Smooth muscle cell (in vitro differentiated cells): ENCODE measurements at regions not wholly inside any gene's neighbourhood (a gene's known extent, or its start where the extent isn't known, plus 50 kb on each side); places are given as distances from the start of the nearest gene placed in this dataset.

Experiments
- DNase-seq: peaks from one replicate; lab custom pipeline; 2025; ENCODE audit not compliant: unreplicated experiment; lab: John Stamatoyannopoulos, UW
- H2AFZ ChIP-seq: fragments of 200-600 bp; sonication (generic); 2 replicates; pipeline ENCODE4 v1.6.0; 2016; ENCODE audit warnings: antibody characterized with exemption, low read depth, mild to moderate bottlenecking
- H3F3A ChIP-seq: fragments of 200-600 bp; sonication (generic); 2 replicates; pipeline ENCODE4 v1.6.0; 2017; ENCODE audit warnings: antibody characterized with exemption, low read depth
- H3K27ac ChIP-seq: fragments of 200-600 bp; sonication (generic); 2 replicates; pipeline ENCODE4 v1.5.1; 2016; ENCODE audit warnings: low read depth, mild to moderate bottlenecking
- H3K27me3 ChIP-seq: fragments of 200-600 bp; sonication (generic); 2 replicates; pipeline ENCODE4 v1.6.1; 2016; ENCODE audit warnings: low read depth, mild to moderate bottlenecking
- H3K36me3 ChIP-seq: fragments of 200-600 bp; sonication (generic); 2 replicates; pipeline ENCODE4 v1.5.1; 2016; ENCODE audit warnings: low read depth
- H3K4me1 ChIP-seq: fragments of 200-600 bp; sonication (generic); 2 replicates; pipeline ENCODE4 v1.5.1; 2016; ENCODE audit warnings: low read depth
- H3K4me2 ChIP-seq: fragments of 200-600 bp; sonication (generic); 2 replicates; pipeline ENCODE4 v1.6.0; 2016; ENCODE audit warnings: mild to moderate bottlenecking
- H3K4me3 ChIP-seq: fragments of 200-600 bp; sonication (generic); 2 replicates; pipeline ENCODE4 v1.5.1; 2016; ENCODE audit warnings: mild to moderate bottlenecking
- H3K79me2 ChIP-seq: fragments of 200-600 bp; sonication (generic); 2 replicates; pipeline ENCODE4 v1.6.0; 2016; ENCODE audit warnings: low read depth, mild to moderate bottlenecking
- H3K9ac ChIP-seq: fragments of 200-600 bp; sonication (generic); 2 replicates; pipeline ENCODE4 v1.6.0; 2016; ENCODE audit warnings: low read depth
- H3K9me3 ChIP-seq: fragments of 200-600 bp; sonication (generic); replicated peaks from 2 replicates; pipeline ENCODE4 v1.5.1; 2016; ENCODE audit warnings: low read depth
- H4K20me1 ChIP-seq: fragments of 200-600 bp; sonication (generic); 2 replicates; pipeline ENCODE4 v1.6.0; 2016; ENCODE audit warnings: low read depth
- WGBS: methylation state at CpG from one replicate; pipeline ENCODE4 v1.1.7; 2016; ENCODE audit warnings: low lambda C conversion rate; 5-methylcytosine and 5-hydroxymethylcytosine counted together
- TF ChIP-seq, protein P1 (sequence below): fragments of 200-600 bp; sonication (generic); IDR thresholded peaks from 2 replicates; pipeline ENCODE4 v1.5.1; 2017; ENCODE audit warnings: borderline replicate concordance, mild to moderate bottlenecking, antibody characterized with exemption; ENCODE audit not compliant: insufficient read depth, poor library complexity, severe bottlenecking

DNA sequence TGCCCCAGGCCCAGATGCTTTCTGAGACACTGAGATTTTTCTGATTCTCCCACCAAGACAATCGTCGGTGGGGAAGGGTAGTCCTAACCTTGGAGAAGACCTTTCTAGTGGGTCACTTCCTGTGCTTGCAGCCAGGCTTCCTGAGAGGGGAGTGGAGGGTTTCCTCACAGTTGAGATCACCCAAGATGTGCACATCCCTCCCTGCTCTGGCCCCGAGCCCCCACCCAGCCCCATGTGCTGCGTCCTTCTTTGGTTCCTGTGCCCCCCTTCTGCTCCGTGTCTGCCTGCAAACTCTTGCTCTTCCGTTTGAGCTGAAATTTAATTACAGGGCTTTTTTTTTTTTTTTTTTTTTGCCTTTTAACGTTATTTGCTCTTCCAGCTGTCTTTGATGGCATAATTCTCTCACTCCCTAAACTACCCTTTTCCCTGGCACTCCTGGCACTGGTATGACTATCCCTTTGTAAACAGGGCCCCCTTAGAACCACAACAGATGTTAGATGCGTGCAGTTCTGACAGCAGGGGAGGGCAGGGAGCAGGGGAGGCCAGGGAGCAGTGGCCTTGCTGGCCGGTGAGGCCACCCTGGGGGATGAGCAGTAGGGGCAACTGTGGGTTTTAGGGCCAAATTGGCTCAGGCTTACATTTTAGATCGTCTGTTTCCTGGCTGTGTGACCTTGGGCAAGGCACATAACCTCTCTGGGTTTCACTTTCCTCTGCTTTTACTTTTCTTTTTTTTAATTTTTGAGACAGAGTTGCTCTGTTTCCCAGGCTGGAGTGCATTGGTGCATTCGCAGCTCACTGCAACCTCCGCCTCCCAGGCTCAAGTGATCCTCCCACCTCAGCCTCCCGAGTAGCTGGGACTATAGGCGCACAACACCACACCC, 144.5 kb downstream of the PHETA1 start:
- H3K4me3 ChIP-seq = no peak overlapping the region
- no peaks in the 10 kb centered on the region for H3K36me3 ChIP-seq
- no peak overlapping the region for H3K9ac ChIP-seq
- H3F3A ChIP-seq = no peaks in the 10 kb centered on the region
- no peaks in the 10 kb centered on the region for H3K4me1 ChIP-seq
- H4K20me1 ChIP-seq = no peaks in the 10 kb centered on the region
- no peak overlapping the region for H3K4me2 ChIP-seq
- WGBS = 85% methylated on average over 13 of the region's 14 CpGs
- no peak overlapping the region for H3K27ac ChIP-seq
- H3K9me3 ChIP-seq = no peaks in the 10 kb centered on the region
- H3K27me3 ChIP-seq = no peaks in the 10 kb centered on the region
- no peaks in the 10 kb centered on the region for H3K79me2 ChIP-seq
- no peak overlapping the region for H2AFZ ChIP-seq
- no peak for DNase-seq
- TF ChIP-seq, protein P1, sequence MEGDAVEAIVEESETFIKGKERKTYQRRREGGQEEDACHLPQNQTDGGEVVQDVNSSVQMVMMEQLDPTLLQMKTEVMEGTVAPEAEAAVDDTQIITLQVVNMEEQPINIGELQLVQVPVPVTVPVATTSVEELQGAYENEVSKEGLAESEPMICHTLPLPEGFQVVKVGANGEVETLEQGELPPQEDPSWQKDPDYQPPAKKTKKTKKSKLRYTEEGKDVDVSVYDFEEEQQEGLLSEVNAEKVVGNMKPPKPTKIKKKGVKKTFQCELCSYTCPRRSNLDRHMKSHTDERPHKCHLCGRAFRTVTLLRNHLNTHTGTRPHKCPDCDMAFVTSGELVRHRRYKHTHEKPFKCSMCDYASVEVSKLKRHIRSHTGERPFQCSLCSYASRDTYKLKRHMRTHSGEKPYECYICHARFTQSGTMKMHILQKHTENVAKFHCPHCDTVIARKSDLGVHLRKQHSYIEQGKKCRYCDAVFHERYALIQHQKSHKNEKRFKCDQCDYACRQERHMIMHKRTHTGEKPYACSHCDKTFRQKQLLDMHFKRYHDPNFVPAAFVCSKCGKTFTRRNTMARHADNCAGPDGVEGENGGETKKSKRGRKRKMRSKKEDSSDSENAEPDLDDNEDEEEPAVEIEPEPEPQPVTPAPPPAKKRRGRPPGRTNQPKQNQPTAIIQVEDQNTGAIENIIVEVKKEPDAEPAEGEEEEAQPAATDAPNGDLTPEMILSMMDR = no peak

DNA sequence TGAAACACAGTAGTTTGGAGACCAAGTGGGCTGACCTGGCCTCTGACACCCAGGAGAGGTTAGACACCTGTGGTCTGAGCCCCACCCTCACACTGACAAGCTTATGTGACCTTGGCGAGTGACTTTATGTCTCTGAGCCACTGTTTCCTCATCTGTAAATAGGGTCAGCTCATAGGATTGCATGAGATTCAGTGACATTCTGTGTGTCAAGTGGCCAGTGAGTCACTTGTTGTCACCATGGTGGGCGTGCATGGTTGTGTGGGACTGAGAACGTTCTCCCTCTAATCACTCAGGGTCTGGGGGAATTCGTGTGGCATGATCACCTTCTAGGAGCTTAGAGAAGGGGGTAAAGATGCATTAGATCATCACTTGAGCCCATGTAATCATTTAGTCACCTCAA, 146.4 kb downstream of the PHETA1 start:
- WGBS = 75% methylated on average over 4 of the region's 4 CpGs
- H2AFZ ChIP-seq = no peak overlapping the region
- no peaks in the 10 kb centered on the region for H3K4me1 ChIP-seq
- TF ChIP-seq, protein P1 = no peak
- H3K27ac ChIP-seq = no peak overlapping the region
- H3K9me3 ChIP-seq = no peaks in the 10 kb centered on the region
- H3K79me2 ChIP-seq = no peaks in the 10 kb centered on the region
- H3F3A ChIP-seq = no peaks in the 10 kb centered on the region
- H3K9ac ChIP-seq = no peak overlapping the region
- H3K27me3 ChIP-seq = no peaks in the 10 kb centered on the region
- H3K4me3 ChIP-seq = no peak overlapping the region
- no peaks in the 10 kb centered on the region for H3K36me3 ChIP-seq
- no peaks in the 10 kb centered on the region for H4K20me1 ChIP-seq
- no peak overlapping the region for H3K4me2 ChIP-seq
- no peak for DNase-seq

DNA sequence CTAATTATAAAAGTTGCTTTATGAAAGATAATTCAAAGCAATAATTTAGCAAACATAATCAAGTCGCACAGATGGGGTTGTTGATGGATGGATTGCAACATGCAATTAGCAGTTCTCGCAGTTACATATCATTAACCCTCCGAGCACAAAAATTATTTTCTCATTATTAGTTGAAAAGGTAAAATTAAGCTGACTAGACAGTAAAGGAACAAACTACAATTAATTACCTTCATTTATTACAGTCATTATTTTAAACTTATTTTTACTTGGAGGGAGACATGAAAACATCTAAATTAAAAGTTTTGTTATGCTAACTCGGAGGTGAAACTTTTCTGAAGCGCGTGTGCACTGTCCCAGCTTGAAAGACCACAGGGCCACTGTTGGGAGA, 146.9 kb downstream of the PHETA1 start:
- no peak overlapping the region for H2AFZ ChIP-seq
- 92% methylated on average over 6 of the region's 6 CpGs for WGBS
- no peaks in the 10 kb centered on the region for H4K20me1 ChIP-seq
- no peaks in the 10 kb centered on the region for H3K79me2 ChIP-seq
- H3F3A ChIP-seq = no peaks in the 10 kb centered on the region
- H3K27ac ChIP-seq = no peak overlapping the region
- DNase-seq = no peak
- no peak overlapping the region for H3K9ac ChIP-seq
- H3K27me3 ChIP-seq = no peaks in the 10 kb centered on the region
- TF ChIP-seq, protein P1 = no peak
- no peaks in the 10 kb centered on the region for H3K4me1 ChIP-seq
- no peak overlapping the region for H3K4me3 ChIP-seq
- H3K36me3 ChIP-seq = no peaks in the 10 kb centered on the region
- no peak overlapping the region for H3K4me2 ChIP-seq
- no peaks in the 10 kb centered on the region for H3K9me3 ChIP-seq
